B cell (primary cell): ENCODE measurements at regions not wholly inside any gene's neighbourhood (a gene's known extent, or its start where the extent isn't known, plus 50 kb on each side); places are given as distances from the start of the nearest gene placed in this dataset.

Experiments
- ATAC-seq: fragments of 200-7000 bp; cut with Tn5 transposase; one replicate; pipeline ENCODE4 v1.10.0; 2021; ENCODE audit warnings: low read depth, mild to moderate bottlenecking, moderate number of reproducible peaks, moderate library complexity
- CTCF ChIA-PET: fragments of 350-600 bp; sonication (Branson Sonifier 250); formaldehyde crosslinking; loops from one replicate; lab custom pipeline; 2021; ENCODE audit warnings: antibody characterized with exemption, inconsistent platforms; lab: Charles Lee
- POLR2A ChIA-PET: fragments of 350-600 bp; sonication (Branson Sonifier 250); formaldehyde crosslinking; loops from one replicate; lab custom pipeline; 2021; ENCODE audit warnings: antibody characterized with exemption; lab: Charles Lee
- DNase-seq: peaks from one replicate; pipeline ENCODE4 v3.0.0; 2013
- H2AFZ ChIP-seq: 2 replicates; pipeline ENCODE4 v1.6.1; 2012; ENCODE audit warnings: mild to moderate bottlenecking, low read depth, low read length; ENCODE audit not compliant: insufficient read depth, poor library complexity, severe bottlenecking
- H3K27ac ChIP-seq, 2 donors: 1 replicate in 1 of 2; 2 replicates in 1 of 2; pipeline ENCODE4 v1.5.1; 2012 to 2013; ENCODE audit warnings: low read length in 2 of 2, mild to moderate bottlenecking in 2 of 2, moderate library complexity in 1 of 2
- H3K27me3 ChIP-seq, 4 experiments: fragments of 200-600 bp in 1 of 4; sonication (generic) in 1 of 4; replicated peaks in 1 of 4; 1 replicate in 2 of 4; 2 replicates in 2 of 4; pipeline versions ENCODE4 v1.6.1 to v1.7.0; 2013 to 2016; ENCODE audit warnings: low read length in 3 of 4, mild to moderate bottlenecking in 2 of 4, mixed read lengths in 1 of 4, moderate library complexity in 1 of 4; ENCODE audit not compliant: insufficient read depth in 4 of 4, control insufficient read depth in 3 of 4; ENCODE audit errors: control extremely low read depth in 1 of 4
- H3K36me3 ChIP-seq, 2 experiments: replicated peaks in 1 of 2; 1 replicate in 1 of 2; 2 replicates in 1 of 2; pipeline versions ENCODE4 v1.6.1 to v1.7.1; 2013; ENCODE audit warnings: low read length in 1 of 2; ENCODE audit not compliant: insufficient read depth in 2 of 2, control insufficient read depth in 1 of 2; ENCODE audit errors: control extremely low read depth in 1 of 2, extremely low read depth in 1 of 2
- H3K4me1 ChIP-seq, 2 donors: fragments of 200-600 bp in 1 of 2; sonication (generic) in 1 of 2; 1 replicate in 1 of 2; 2 replicates in 1 of 2; pipeline versions ENCODE4 v1.5.1 to v1.6.1; 2013 to 2017; ENCODE audit warnings: low read length in 2 of 2; ENCODE audit not compliant: control insufficient read depth in 2 of 2, insufficient read depth in 2 of 2
- H3K4me2 ChIP-seq: replicated peaks from 2 replicates; pipeline ENCODE3; 2012; ENCODE audit warnings: mild to moderate bottlenecking, low read depth, low read length; ENCODE audit not compliant: poor library complexity, severe bottlenecking
- H3K4me3 ChIP-seq, 5 experiments: fragments of 200-600 bp in 1 of 5; sonication (generic) in 1 of 5; 1 replicate in 3 of 5; 2 replicates in 2 of 5; pipeline versions ENCODE4 v1.5.1 to v1.7.0; 2011 to 2016; ENCODE audit warnings: low read length in 4 of 5, mild to moderate bottlenecking in 4 of 5, low read depth in 2 of 5, control low read depth in 1 of 5, moderate library complexity in 1 of 5; ENCODE audit not compliant: insufficient read depth in 1 of 5; ENCODE audit errors: control extremely low read depth in 1 of 5, extremely low read depth in 1 of 5
- H3K79me2 ChIP-seq: fragments of 200-600 bp; sonication (generic); one replicate; pipeline ENCODE4 v1.6.0; 2016; ENCODE audit warnings: low read length; ENCODE audit not compliant: control insufficient read depth, insufficient read depth
- H3K9ac ChIP-seq: fragments of 200-600 bp; sonication (generic); 2 replicates; pipeline ENCODE4 v1.6.1; 2017; ENCODE audit warnings: mild to moderate bottlenecking, low read length, moderate library complexity
- H3K9me3 ChIP-seq, 3 donors: one replicate each; pipeline versions ENCODE4 v1.6.1 to v1.7.1; 2013; ENCODE audit warnings: low read length in 2 of 3; ENCODE audit not compliant: control insufficient read depth in 2 of 3, insufficient read depth in 1 of 3; ENCODE audit errors: control extremely low read depth in 1 of 3
- H4K20me1 ChIP-seq: 2 replicates; pipeline ENCODE4 v1.6.0; 2012; ENCODE audit warnings: mild to moderate bottlenecking, low read length; ENCODE audit not compliant: insufficient read depth, control insufficient read depth, poor library complexity, severe bottlenecking
- H3K27ac Mint-ChIP-seq: one replicate; pipeline ENCODE4 v1.8.0; 2021; ENCODE audit warnings: mixed read lengths
- H3K27me3 Mint-ChIP-seq: one replicate; pipeline ENCODE4 v1.8.0; 2021; ENCODE audit warnings: mixed read lengths
- H3K4me1 Mint-ChIP-seq: one replicate; pipeline ENCODE4 v1.8.0; 2021; ENCODE audit warnings: mixed read lengths
- H3K4me3 Mint-ChIP-seq: one replicate; pipeline ENCODE4 v1.8.0; 2021; ENCODE audit warnings: mixed read lengths
- H3K9me3 Mint-ChIP-seq: one replicate; pipeline ENCODE4 v1.8.0; 2022; ENCODE audit warnings: mixed read lengths; ENCODE audit not compliant: insufficient read depth
- EZH2 ChIP-seq: IDR thresholded peaks from 2 replicates; pipeline ENCODE4 v1.6.1; 2012; ENCODE audit warnings: borderline replicate concordance, low read depth, mild to moderate bottlenecking, moderate library complexity, low read length; ENCODE audit not compliant: insufficient read depth, poor library complexity, severe bottlenecking
- WGBS: methylation state at CpG from one replicate; pipeline ENCODE4 v1.1.5; 2013; ENCODE audit warnings: missing lambda C conversion rate; ENCODE audit not compliant: insufficient coverage; 5-methylcytosine and 5-hydroxymethylcytosine counted together
- intact Hi-C: fragments of 100-400 bp; cut with micrococcal nuclease; formaldehyde crosslinking; loops from one replicate; pipeline ENCODE4 v1.10.0; 2022
- TF ChIP-seq, protein P1 (sequence below): fragments of 200-600 bp; IDR thresholded peaks from one replicate; pipeline ENCODE4 v1.8.0; 2022; ENCODE audit warnings: antibody characterized with exemption, mild to moderate bottlenecking

DNA sequence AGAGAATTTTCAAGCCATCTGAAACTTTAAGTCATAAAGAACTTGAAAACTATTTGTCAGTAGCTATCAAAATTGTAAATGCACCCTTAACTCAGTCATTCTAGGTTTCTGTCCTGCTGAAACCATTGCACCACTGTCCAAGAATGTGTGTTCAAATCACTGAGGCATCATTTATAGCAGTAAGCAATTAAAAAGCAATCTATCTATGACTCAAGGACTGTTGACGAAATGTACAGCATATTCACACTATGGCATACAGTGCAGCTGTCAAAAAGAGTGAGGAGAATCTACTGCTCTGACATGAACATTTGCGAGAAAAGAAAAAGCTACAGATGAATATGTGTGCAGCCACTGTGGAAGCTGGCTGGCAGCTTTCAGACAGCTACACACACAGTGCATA lies 71.2 kb downstream of the ING1 start:
- Mint-ChIP-seq H3K27ac (no peak overlapping the region), H3K27me3 (peaks cover 24% of the 10 kb centered on the region), H3K9me3 (peaks cover 12% of the 10 kb centered on the region), H3K4me1 (no peaks in the 10 kb centered on the region), H3K4me3 (no peak overlapping the region)
- Histone ChIP-seq H4K20me1 (no peaks in the 10 kb centered on the region), H3K36me3 (no peaks in the 10 kb centered on the region), H3K9me3 (peaks cover 2 to 18% (median 6%) of the 10 kb centered on the region in 3 donors), H2AFZ (no peak overlapping the region), H3K4me1 (no peaks in the 10 kb centered on the region), H3K9ac (no peak overlapping the region), H3K4me3 (no peak overlapping the region), H3K27me3 (peaks cover 0 to 7% (median 0%) of the 10 kb centered on the region in 4 experiments), H3K4me2 (no peak overlapping the region), H3K27ac (no peak overlapping the region), H3K79me2 (no peaks in the 10 kb centered on the region)
- ChIA-PET POLR2A (no interaction called here), CTCF (no interaction called here)
- intact Hi-C loops, result no loop called here
- whole genome bisulfite sequencing, result 86% methylated on average over 1 of the region's 2 CpGs
- no peak for DNase-seq
- no peak for ATAC-seq
- TF ChIP-seq EZH2, result no peak
- TF ChIP-seq, protein P1, sequence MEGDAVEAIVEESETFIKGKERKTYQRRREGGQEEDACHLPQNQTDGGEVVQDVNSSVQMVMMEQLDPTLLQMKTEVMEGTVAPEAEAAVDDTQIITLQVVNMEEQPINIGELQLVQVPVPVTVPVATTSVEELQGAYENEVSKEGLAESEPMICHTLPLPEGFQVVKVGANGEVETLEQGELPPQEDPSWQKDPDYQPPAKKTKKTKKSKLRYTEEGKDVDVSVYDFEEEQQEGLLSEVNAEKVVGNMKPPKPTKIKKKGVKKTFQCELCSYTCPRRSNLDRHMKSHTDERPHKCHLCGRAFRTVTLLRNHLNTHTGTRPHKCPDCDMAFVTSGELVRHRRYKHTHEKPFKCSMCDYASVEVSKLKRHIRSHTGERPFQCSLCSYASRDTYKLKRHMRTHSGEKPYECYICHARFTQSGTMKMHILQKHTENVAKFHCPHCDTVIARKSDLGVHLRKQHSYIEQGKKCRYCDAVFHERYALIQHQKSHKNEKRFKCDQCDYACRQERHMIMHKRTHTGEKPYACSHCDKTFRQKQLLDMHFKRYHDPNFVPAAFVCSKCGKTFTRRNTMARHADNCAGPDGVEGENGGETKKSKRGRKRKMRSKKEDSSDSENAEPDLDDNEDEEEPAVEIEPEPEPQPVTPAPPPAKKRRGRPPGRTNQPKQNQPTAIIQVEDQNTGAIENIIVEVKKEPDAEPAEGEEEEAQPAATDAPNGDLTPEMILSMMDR, result no peak

DNA sequence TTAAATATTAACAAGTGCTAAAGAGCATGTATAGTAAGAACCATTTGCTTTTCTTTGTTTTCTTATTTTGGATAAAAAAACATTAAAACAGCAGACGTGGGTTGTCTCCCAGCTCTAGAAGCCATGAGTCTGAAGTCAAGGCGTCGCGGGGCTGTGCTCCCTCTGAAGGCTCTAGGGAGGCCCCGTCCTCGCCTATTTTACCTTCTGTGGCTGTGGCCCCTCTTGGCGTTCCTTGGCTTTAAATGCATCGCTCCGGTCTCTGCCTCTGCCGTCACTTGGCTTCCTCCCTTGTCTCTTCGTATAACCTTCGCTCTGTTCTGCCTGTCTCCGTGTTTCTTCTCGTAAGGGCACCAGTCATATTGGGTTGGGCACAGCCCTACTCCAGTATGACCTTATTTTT lies 75.3 kb downstream of the ING1 start:
- Histone ChIP-seq H3K4me1 (no peaks in the 10 kb centered on the region), H2AFZ (no peak overlapping the region), H4K20me1 (no peaks in the 10 kb centered on the region), H3K4me3 (no peak overlapping the region), H3K4me2 (no peak overlapping the region), H3K27ac (no peak overlapping the region), H3K27me3 (peaks cover 0 to 8% (median 0%) of the 10 kb centered on the region in 4 experiments), H3K36me3 (no peaks in the 10 kb centered on the region), H3K9me3 (peaks cover 2 to 33% (median 27%) of the 10 kb centered on the region in 3 donors), H3K79me2 (no peaks in the 10 kb centered on the region), H3K9ac (no peak overlapping the region)
- no peaks in the 10 kb centered on the region for H3K4me1 Mint-ChIP-seq
- no peak overlapping the region for H3K4me3 Mint-ChIP-seq
- peaks cover 16% of the 10 kb centered on the region for H3K9me3 Mint-ChIP-seq
- POLR2A ChIA-PET, result no interaction called here
- H3K27ac Mint-ChIP-seq, result no peak overlapping the region
- peaks cover 13% of the 10 kb centered on the region for H3K27me3 Mint-ChIP-seq
- 95% methylated on average over 14 of the region's 14 CpGs for WGBS
- intact Hi-C loops, result no loop called here
- CTCF ChIA-PET, result no interaction called here
- TF ChIP-seq EZH2, result no peak
- TF ChIP-seq, protein P1, result no peak
- ATAC-seq (no peak), DNase-seq (no peak)
